ENCODE measurements at regions not wholly inside any gene's neighbourhood (a gene's known extent, or its start where the extent isn't known, plus 50 kb on each side); places are given as distances from the start of the nearest gene placed in this dataset.
A peak's percentile ranks its signal among the peaks of the same experiment; 100 is the strongest.

- DNase-seq, result no peak
Measured at GRCh38 chr3:69531576-69532546, 146.0 kb upstream of the FRMD4B start.

GRCh38 chr3:69530554-69530953, 144.7 kb upstream of the FRMD4B start:
- no peak for DNase-seq

- no peak for DNase-seq
Measured at GRCh38 chr3:69527498-69527897, 141.6 kb upstream of the FRMD4B start.

- DNase-seq, result no peak
Measured at GRCh38 chr3:69524816-69525215, 138.9 kb upstream of the FRMD4B start.

- DNase-seq, result no peak
Measured at GRCh38 chr3:69521286-69521685, 135.4 kb upstream of the FRMD4B start.

- DNase-seq, result no peak
Measured at GRCh38 chr3:69511361-69511760, 125.5 kb upstream of the FRMD4B start.

- no peak for DNase-seq
Measured at GRCh38 chr3:69510481-69511030, 124.7 kb upstream of the FRMD4B start.

GRCh38 chr3:69509288-69509687, 123.4 kb upstream of the FRMD4B start:
- DNase-seq, result no peak

GRCh38 chr3:69505770-69506407, 120.0 kb upstream of the FRMD4B start:
- DNase-seq, result no peak

- peak; percentile 15 for DNase-seq
Measured at GRCh38 chr3:69504232-69504631, 118.3 kb upstream of the FRMD4B start.

- DNase-seq, result no peak
Measured at GRCh38 chr3:69500604-69501003, 114.7 kb upstream of the FRMD4B start.

GRCh38 chr3:69499899-69500421, 114.1 kb upstream of the FRMD4B start:
- DNase-seq, result no peak

GRCh38 chr3:69499422-69499821, 113.5 kb upstream of the FRMD4B start:
- no peak for DNase-seq

GRCh38 chr3:69496856-69497255, 111.0 kb upstream of the FRMD4B start:
- DNase-seq, result no peak

- no peak for DNase-seq
Measured at GRCh38 chr3:69494185-69494584, 108.3 kb upstream of the FRMD4B start.

GRCh38 chr3:69493157-69493556, 107.3 kb upstream of the FRMD4B start:
- no peak for DNase-seq

- no peak for DNase-seq
Measured at GRCh38 chr3:69491975-69492374, 106.1 kb upstream of the FRMD4B start.

- no peak for DNase-seq
Measured at GRCh38 chr3:69490971-69491370, 105.1 kb upstream of the FRMD4B start.

- no peak for DNase-seq
Measured at GRCh38 chr3:69490235-69490634, 104.3 kb upstream of the FRMD4B start.

- DNase-seq, result no peak
Measured at GRCh38 chr3:69488026-69488425, 102.1 kb upstream of the FRMD4B start.

GRCh38 chr3:69485489-69485888, 99.6 kb upstream of the FRMD4B start:
- no peak for DNase-seq

GRCh38 chr3:69484507-69485393, 98.9 kb upstream of the FRMD4B start:
- no peak for DNase-seq

GRCh38 chr3:69483449-69483848, 97.6 kb upstream of the FRMD4B start:
- no peak for DNase-seq

All from HCEC 1CT (cell line).